Endothelial cell of umbilical vein (primary cell): ENCODE measurements at regions not wholly inside any gene's neighbourhood (a gene's known extent, or its start where the extent isn't known, plus 50 kb on each side); places are given as distances from the start of the nearest gene placed in this dataset.

Experiments used
- BruUV-seq: library from RNA; stranded (reverse); fragments of 400-500 nt; replicated peaks from 2 replicates; lab custom pipeline; 2021; lab: Mats Ljungman, UMichigan
- CTCF ChIA-PET: fragments of 300-600, 350-600 bp; sonication (Branson Sonifier 250); formaldehyde crosslinking; loops from one replicate; lab custom pipeline; 2021; ENCODE audit warnings: antibody characterized with exemption, inconsistent platforms; lab: Charles Lee
- POLR2A ChIA-PET: fragments of 300-600, 350-600 bp; sonication (Branson Sonifier 250); formaldehyde crosslinking; loops from one replicate; lab custom pipeline; 2021; ENCODE audit warnings: antibody characterized with exemption, inconsistent platforms; lab: Charles Lee
- DNase-seq: peaks from one replicate; pipeline ENCODE4 v3.0.0-alpha.2; 2011; ENCODE audit warnings: low read depth, low spot score
- FAIRE-seq: peaks from 2 replicates; lab custom pipeline; 2011; peaks lifted over from hg19 to GRCh38; lab: Jason Lieb, UNC
- H2AFZ ChIP-seq: 2 replicates; pipeline ENCODE4 v1.6.0; 2012; ENCODE audit warnings: low read depth, low read length, control low read depth, inconsistent platforms
- H3K27ac ChIP-seq: 2 replicates; pipeline ENCODE4 v1.5.1; 2011; ENCODE audit warnings: low read depth, mild to moderate bottlenecking, control low read depth, low read length, moderate library complexity; ENCODE audit not compliant: insufficient read depth
- H3K27me3 ChIP-seq, 2 experiments: 2 replicates each; pipeline versions ENCODE4 v1.6.0 to v1.6.1; 2011; ENCODE audit warnings: low read length in 2 of 2, mixed read lengths in 1 of 2; ENCODE audit not compliant: control insufficient read depth in 2 of 2, insufficient read depth in 2 of 2
- H3K36me3 ChIP-seq, 2 experiments: 2 replicates in 1 of 2; 3 replicates in 1 of 2; pipeline ENCODE4 v1.5.1; 2011; ENCODE audit warnings: low read length in 2 of 2, mild to moderate bottlenecking in 1 of 2, moderate library complexity in 1 of 2; ENCODE audit not compliant: control insufficient read depth in 2 of 2, insufficient read depth in 2 of 2; ENCODE audit errors: extremely low read depth in 1 of 2
- H3K4me1 ChIP-seq: 3 replicates; pipeline ENCODE4 v1.5.1; 2011; ENCODE audit warnings: mild to moderate bottlenecking, low read length; ENCODE audit not compliant: control insufficient read depth, insufficient read depth; ENCODE audit errors: extremely low read depth
- H3K4me2 ChIP-seq: 2 replicates; pipeline ENCODE4 v1.6.1; 2011; ENCODE audit warnings: low read length, control low read depth, mixed read lengths; ENCODE audit not compliant: insufficient read depth
- H3K4me3 ChIP-seq, 3 experiments: fragments of 200-600 bp in 1 of 3; sonication (generic), shearing (Covaris generic) in 1 of 3; replicated peaks in 1 of 3; 2 replicates each; pipeline ENCODE4 v1.5.1; 2011 to 2016; ENCODE audit warnings: control low read depth in 3 of 3, low read length in 3 of 3, mild to moderate bottlenecking in 2 of 3, inconsistent platforms in 1 of 3, low read depth in 1 of 3, moderate library complexity in 1 of 3; ENCODE audit not compliant: insufficient read depth in 1 of 3
- H3K79me2 ChIP-seq: 2 replicates; pipeline ENCODE4 v1.6.0; 2012; ENCODE audit warnings: low read length, inconsistent platforms; ENCODE audit not compliant: control insufficient read depth, insufficient read depth
- H3K9ac ChIP-seq: replicated peaks from 2 replicates; pipeline ENCODE3; 2011; ENCODE audit warnings: low read length, control low read depth; ENCODE audit not compliant: insufficient read depth; ENCODE audit errors: extremely low read depth
- H3K9me1 ChIP-seq: replicated peaks from 3 replicates; pipeline ENCODE4 v1.6.0; 2011; ENCODE audit warnings: mild to moderate bottlenecking, low read length; ENCODE audit not compliant: control insufficient read depth, insufficient read depth; ENCODE audit errors: extremely low read depth
- H3K9me3 ChIP-seq: replicated peaks from 2 replicates; pipeline ENCODE4 v1.5.1; 2012; ENCODE audit warnings: low read length, inconsistent platforms; ENCODE audit not compliant: control insufficient read depth, insufficient read depth
- H4K20me1 ChIP-seq: replicated peaks from 2 replicates; pipeline ENCODE3; 2011; ENCODE audit warnings: mild to moderate bottlenecking, low read length; ENCODE audit not compliant: control insufficient read depth, insufficient read depth; ENCODE audit errors: extremely low read depth
- CTCF ChIP-seq, 2 donors: IDR thresholded peaks; 1 replicate in 1 of 2; 2 replicates in 1 of 2; pipeline ENCODE4 v1.5.1; 2011; ENCODE audit warnings: low read length in 2 of 2, mild to moderate bottlenecking in 2 of 2, moderate library complexity in 2 of 2, control low read depth in 1 of 2, inconsistent platforms in 1 of 2, low read depth in 1 of 2; ENCODE audit not compliant: insufficient read depth in 1 of 2; ENCODE audit errors: extremely low read depth in 1 of 2
- EZH2 ChIP-seq: IDR thresholded peaks from 2 replicates; pipeline ENCODE4 v1.6.1; 2012; ENCODE audit warnings: borderline replicate concordance, low read depth, mild to moderate bottlenecking, moderate library complexity, low read length, inconsistent platforms; ENCODE audit not compliant: severe bottlenecking
- FOS ChIP-seq: IDR thresholded peaks from 2 replicates; pipeline ENCODE4 v1.6.1; 2011; ENCODE audit warnings: mild to moderate bottlenecking, low read length, moderate library complexity, borderline replicate concordance; ENCODE audit not compliant: insufficient read depth
- GATA2 ChIP-seq: IDR thresholded peaks from 2 replicates; pipeline ENCODE4 v1.7.0; 2011; ENCODE audit warnings: low read depth, mild to moderate bottlenecking, moderate library complexity, mixed read lengths, low read length; ENCODE audit not compliant: insufficient read length, insufficient read depth
- JUN ChIP-seq: IDR thresholded peaks from 2 replicates; pipeline ENCODE4 v1.6.1; 2011; ENCODE audit warnings: borderline replicate concordance, low read depth; ENCODE audit not compliant: insufficient read length, insufficient read depth
- MYC ChIP-seq: IDR thresholded peaks from one replicate; pipeline ENCODE4 v1.6.1; 2011; ENCODE audit warnings: mild to moderate bottlenecking, low read depth, low read length
- POLR2A ChIP-seq: IDR thresholded peaks from 2 replicates; pipeline ENCODE4 v1.6.1; 2012; ENCODE audit warnings: low read depth, mild to moderate bottlenecking, control low read depth, low read length
- POLR2AphosphoS5 ChIP-seq: IDR thresholded peaks from 2 replicates; pipeline ENCODE4 v1.6.1; 2012; ENCODE audit warnings: low read depth, mild to moderate bottlenecking, control low read depth, low read length, moderate library complexity; ENCODE audit not compliant: insufficient read depth
- dilution Hi-C: fragments of 300-500 bp; cut with MboI; formaldehyde crosslinking; loops from one replicate; pipeline ENCODE4 v1.15.0; 2019; ENCODE audit warnings: low sequenced_read_pairs; ENCODE audit not compliant: extremely low pct_ligation_motif_present
- intact Hi-C: fragments of 100-400 bp; cut with micrococcal nuclease; formaldehyde crosslinking; loops from one replicate; pipeline ENCODE4 v1.10.0; 2022
- TF ChIP-seq, protein P1 (sequence below): IDR thresholded peaks from 2 replicates; pipeline ENCODE4 v1.6.1; 2011; ENCODE audit not compliant: insufficient read depth, insufficient read length

- Histone ChIP-seq H3K27ac (no peak overlapping the region), H2AFZ (no peak overlapping the region), H3K36me3 (no peaks in the 10 kb centered on the region), H4K20me1 (no peaks in the 10 kb centered on the region), H3K4me3 (no peak overlapping the region), H3K4me2 (no peak overlapping the region), H3K27me3 (no peaks in the 10 kb centered on the region), H3K9me1 (no peaks in the 10 kb centered on the region), H3K4me1 (no peaks in the 10 kb centered on the region), H3K9ac (no peak overlapping the region), H3K9me3 (no peaks in the 10 kb centered on the region), H3K79me2 (no peaks in the 10 kb centered on the region)
- intact Hi-C loops = no loop called here
- BruUV-seq = no TSS peak
- no peak for DNase-seq
- ChIA-PET CTCF (no interaction called here), POLR2A (no interaction called here)
- no peak for TF ChIP-seq JUN
- no peak for TF ChIP-seq POLR2A
- no peak for TF ChIP-seq GATA2
- no peak for TF ChIP-seq FOS
- TF ChIP-seq MYC = no peak
- no peak for TF ChIP-seq POLR2AphosphoS5
- TF ChIP-seq EZH2 = no peak
- TF ChIP-seq CTCF (IDR thresholded peaks at IDR 0.05; ENCODE audit: extremely low read depth in 1 of 2, insufficient read depth in 1 of 2, low read depth in 1 of 2, low read length in 2 of 2) = no peak
- TF ChIP-seq, protein P1, sequence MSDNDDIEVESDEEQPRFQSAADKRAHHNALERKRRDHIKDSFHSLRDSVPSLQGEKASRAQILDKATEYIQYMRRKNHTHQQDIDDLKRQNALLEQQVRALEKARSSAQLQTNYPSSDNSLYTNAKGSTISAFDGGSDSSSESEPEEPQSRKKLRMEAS = no peak
- dilution Hi-C loops = no loop called here
- FAIRE-seq = no peak
Observed at GRCh38 chr6:151160929-151161757, 78.6 kb upstream of the AKAP12 start.
